Osteoblast (primary cell): ENCODE measurements at regions not wholly inside any gene's neighbourhood (a gene's known extent, or its start where the extent isn't known, plus 50 kb on each side); places are given as distances from the start of the nearest gene placed in this dataset.

Source experiments
- DNase-seq: peaks from one replicate; pipeline ENCODE4 v3.0.0; 2011; ENCODE audit warnings: low spot score, mixed read lengths; ENCODE audit not compliant: insufficient read length; ENCODE audit errors: missing footprints
- H2AFZ ChIP-seq: 2 replicates; pipeline ENCODE4 v1.6.0; 2011; ENCODE audit warnings: mild to moderate bottlenecking, low read length
- H3K27ac ChIP-seq: 2 replicates; pipeline ENCODE4 v1.5.1; 2011; ENCODE audit warnings: mild to moderate bottlenecking, low read depth, low read length, moderate library complexity
- H3K27me3 ChIP-seq: 2 replicates; pipeline ENCODE4 v1.6.0; 2012; ENCODE audit warnings: mild to moderate bottlenecking, control low read depth, inconsistent platforms, low read length, moderate library complexity; ENCODE audit not compliant: insufficient read depth
- H3K36me3 ChIP-seq: 2 replicates; pipeline ENCODE4 v1.5.1; 2011; ENCODE audit warnings: mild to moderate bottlenecking, low read length, control low read depth, moderate library complexity; ENCODE audit not compliant: insufficient read depth
- H3K4me1 ChIP-seq: 2 replicates; pipeline ENCODE4 v1.5.1; 2011; ENCODE audit warnings: mild to moderate bottlenecking, low read length, control low read depth, moderate library complexity; ENCODE audit not compliant: insufficient read depth
- H3K4me2 ChIP-seq: 2 replicates; pipeline ENCODE4 v1.6.0; 2011; ENCODE audit warnings: mild to moderate bottlenecking, low read length; ENCODE audit not compliant: insufficient read depth
- H3K4me3 ChIP-seq: fragments of 200-600 bp; sonication (generic); 3 replicates; pipeline ENCODE4 v1.5.1; 2012; ENCODE audit warnings: mild to moderate bottlenecking, low read length, inconsistent platforms; ENCODE audit not compliant: insufficient read depth
- H3K79me2 ChIP-seq: 2 replicates; pipeline ENCODE4 v1.6.0; 2012; ENCODE audit warnings: mild to moderate bottlenecking, low read length, control low read depth, inconsistent platforms; ENCODE audit not compliant: insufficient read depth
- H3K9me3 ChIP-seq: 2 replicates; pipeline ENCODE4 v1.5.1; 2011; ENCODE audit warnings: low read depth, low read length, control low read depth
- H4K20me1 ChIP-seq: 2 replicates; pipeline ENCODE4 v1.6.0; 2012; ENCODE audit warnings: mild to moderate bottlenecking, low read length, control low read depth; ENCODE audit not compliant: insufficient read depth
- CTCF ChIP-seq: IDR thresholded peaks from 2 replicates; pipeline ENCODE4 v1.5.1; 2011; ENCODE audit warnings: mild to moderate bottlenecking, low read depth, low read length, moderate library complexity; ENCODE audit errors: extremely low read depth

DNA sequence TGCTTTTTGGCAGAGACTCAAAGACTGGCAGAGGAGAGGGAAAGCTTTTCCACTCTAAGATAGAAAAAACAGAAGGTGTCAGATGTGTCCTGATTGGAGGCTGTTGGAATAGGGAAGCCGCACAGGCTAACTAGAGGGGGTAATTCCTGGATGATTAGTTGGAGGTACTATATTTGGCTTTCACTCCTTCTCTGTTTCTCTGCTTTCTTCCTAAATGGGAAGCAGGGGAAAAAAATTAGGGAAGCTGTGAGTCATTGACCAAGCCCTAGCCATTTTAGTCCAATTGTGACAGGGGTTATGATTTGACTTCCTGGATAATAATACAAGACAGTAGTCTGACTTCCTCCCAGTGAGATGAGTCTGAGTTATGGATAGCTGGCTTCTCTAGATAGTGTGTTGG lies 475.2 kb upstream of the CELF2 start:
- H3K36me3 ChIP-seq: no peaks in the 10 kb centered on the region
- no peaks in the 10 kb centered on the region for H3K9me3 ChIP-seq
- no peak for DNase-seq
- H3K27ac ChIP-seq: no peak overlapping the region
- no peaks in the 10 kb centered on the region for H3K4me1 ChIP-seq
- no peak for TF ChIP-seq CTCF
- H3K4me3 ChIP-seq: no peak overlapping the region
- H2AFZ ChIP-seq: no peak overlapping the region
- no peaks in the 10 kb centered on the region for H3K79me2 ChIP-seq
- no peaks in the 10 kb centered on the region for H4K20me1 ChIP-seq
- no peaks in the 10 kb centered on the region for H3K27me3 ChIP-seq
- no peak overlapping the region for H3K4me2 ChIP-seq

DNA sequence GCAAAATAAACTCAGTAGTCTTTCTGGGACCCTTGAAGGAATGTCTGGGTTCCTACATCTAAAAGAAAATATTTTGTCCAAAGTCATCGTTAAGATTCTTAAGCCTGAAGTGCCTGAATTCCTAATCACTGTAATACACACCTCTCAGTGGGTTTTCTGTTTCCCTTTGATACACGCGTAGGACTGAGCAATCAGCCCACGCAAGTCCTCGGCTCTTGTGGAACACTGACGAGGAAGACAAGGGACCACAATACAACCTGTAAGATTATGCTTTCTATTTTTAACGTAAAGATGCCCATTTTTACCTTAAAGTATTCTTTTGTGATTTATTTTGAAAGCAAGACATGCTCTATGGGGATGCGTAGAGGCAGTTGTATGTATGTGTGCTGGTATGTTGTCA lies 472.8 kb upstream of the CELF2 start:
- no peak for TF ChIP-seq CTCF
- Histone ChIP-seq H3K4me2 (no peak overlapping the region), H4K20me1 (no peaks in the 10 kb centered on the region), H3K27me3 (no peaks in the 10 kb centered on the region), H3K79me2 (no peaks in the 10 kb centered on the region), H2AFZ (no peak overlapping the region), H3K4me1 (no peaks in the 10 kb centered on the region), H3K4me3 (no peak overlapping the region), H3K36me3 (no peaks in the 10 kb centered on the region), H3K9me3 (no peaks in the 10 kb centered on the region), H3K27ac (no peak overlapping the region)
- no peak for DNase-seq

- Histone ChIP-seq H3K36me3 (no peaks in the 10 kb centered on the region), H2AFZ (no peak overlapping the region), H3K27ac (no peak overlapping the region), H4K20me1 (no peaks in the 10 kb centered on the region), H3K79me2 (no peaks in the 10 kb centered on the region), H3K9me3 (no peaks in the 10 kb centered on the region), H3K27me3 (no peaks in the 10 kb centered on the region), H3K4me1 (no peaks in the 10 kb centered on the region), H3K4me3 (no peak overlapping the region), H3K4me2 (no peak overlapping the region)
- DNase-seq: no peak
- TF ChIP-seq CTCF: no peak
Observed at GRCh38 chr10:10545771-10546170, 471.9 kb upstream of the CELF2 start.

DNA sequence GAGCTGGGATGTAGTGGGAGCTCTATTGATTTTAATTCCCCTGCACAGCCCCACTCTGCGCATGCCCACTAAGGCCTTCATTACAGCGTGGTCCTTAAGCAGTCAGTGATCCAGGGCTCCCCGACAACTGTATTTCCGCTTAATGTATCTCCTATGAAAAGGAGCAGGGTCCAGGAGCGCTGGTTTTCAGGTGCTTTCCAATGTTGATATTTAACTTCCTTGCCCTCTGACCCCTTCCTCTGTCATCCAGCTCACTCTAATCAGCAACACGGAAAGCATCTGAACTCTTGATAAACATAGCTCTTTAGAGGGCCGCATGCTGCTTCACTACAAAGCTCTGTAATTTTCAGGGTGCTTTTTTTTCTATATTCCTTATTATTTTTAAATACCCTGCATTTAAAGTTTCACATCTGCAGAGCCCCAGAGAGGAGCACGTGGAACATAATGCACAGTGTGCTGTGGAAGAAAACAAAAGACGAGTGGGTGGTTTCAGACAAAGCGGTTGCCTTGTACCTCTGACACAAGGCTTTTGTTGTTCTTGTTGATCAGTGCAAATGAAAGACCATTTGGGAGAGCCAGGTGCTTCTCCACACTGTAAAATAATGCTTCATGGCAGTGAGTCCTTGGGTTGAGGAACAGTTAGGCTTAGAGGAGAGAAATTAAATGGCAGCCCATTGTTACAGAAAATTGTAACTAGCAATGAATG lies 465.9 kb upstream of the CELF2 start:
- Histone ChIP-seq H3K36me3 (no peaks in the 10 kb centered on the region), H3K79me2 (no peaks in the 10 kb centered on the region), H3K9me3 (no peaks in the 10 kb centered on the region), H2AFZ (no peak overlapping the region), H3K4me3 (no peak overlapping the region), H4K20me1 (no peaks in the 10 kb centered on the region), H3K27me3 (no peaks in the 10 kb centered on the region), H3K27ac (no peak overlapping the region), H3K4me2 (no peak overlapping the region), H3K4me1 (no peaks in the 10 kb centered on the region)
- no peak for DNase-seq
- no peak for TF ChIP-seq CTCF
